Gastroesophageal sphincter (tissue), 2 donors: ENCODE measurements at regions not wholly inside any gene's neighbourhood (a gene's known extent, or its start where the extent isn't known, plus 50 kb on each side); places are given as distances from the start of the nearest gene placed in this dataset.

Experiments used
- EP300 ChIP-seq: sonication (generic); formaldehyde crosslinking; IDR thresholded peaks from one replicate; pipeline ENCODE4 v1.6.1; 2017; ENCODE audit warnings: antibody characterized with exemption, mild to moderate bottlenecking
- POLR2AphosphoS5 ChIP-seq: sonication (generic); formaldehyde crosslinking; IDR thresholded peaks from one replicate; pipeline ENCODE4 v1.6.1; 2017; ENCODE audit warnings: antibody characterized with exemption

- TF ChIP-seq EP300, result no peak
- TF ChIP-seq POLR2AphosphoS5, result no peak
Observed at GRCh38 chr12:77133566-77133965, 68.2 kb upstream of the E2F7 start.
